ENCODE measurements at regions not wholly inside any gene's neighbourhood (a gene's known extent, or its start where the extent isn't known, plus 50 kb on each side); places are given as distances from the start of the nearest gene placed in this dataset.

DNA sequence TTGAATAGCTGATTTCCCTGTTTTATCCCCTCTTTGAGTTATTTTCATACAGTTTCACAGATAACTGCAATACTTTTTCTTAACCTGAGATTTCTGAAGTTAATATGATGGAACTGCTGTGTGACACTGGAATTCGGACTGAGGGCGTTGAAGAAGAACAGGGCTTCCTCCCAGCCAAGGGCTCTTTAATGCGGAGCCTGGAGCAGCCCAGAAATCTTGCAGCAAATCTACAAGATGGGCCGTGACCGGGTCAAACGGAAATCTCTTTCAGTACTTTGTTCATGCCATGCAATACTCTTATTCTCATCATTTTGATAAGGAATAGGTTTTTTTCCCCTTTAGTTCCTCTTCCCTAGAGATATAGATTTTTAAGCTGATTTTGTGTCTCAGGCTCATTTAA lies 236.8 kb upstream of the IRX4 start:
- Histone ChIP-seq H3K27me3 (replicated peaks in 1 of 4; ENCODE audit: control insufficient read depth in 3 of 4, extremely low read depth in 1 of 4, insufficient read depth in 3 of 4, low read length in 3 of 4) (no peaks in the 10 kb centered on the region), H2BK5ac (ENCODE audit: low read depth, low read length) (no peak overlapping the region), H2BK15ac (ENCODE audit: low read length) (no peak overlapping the region), H2BK12ac (ENCODE audit: low read depth, low read length) (no peak overlapping the region), H4K91ac (replicated peaks; ENCODE audit: insufficient read length, low read length) (no peak overlapping the region), H3K79me2 (ENCODE audit: control insufficient read depth in 1 of 2, insufficient read depth in 2 of 2, low read length in 2 of 2) (no peaks in the 10 kb centered on the region), H3K56ac (replicated peaks; ENCODE audit: insufficient read length, low read depth, low read length) (no peak overlapping the region), H3K4me2 (ENCODE audit: insufficient read depth in 1 of 2, low read depth in 2 of 2, low read length in 2 of 2) (no peak overlapping the region), H3K18ac (ENCODE audit: extremely low read depth, low read length) (no peak overlapping the region), H3K27ac (ENCODE audit: low read depth, low read length) (no peak overlapping the region), H3K23ac (ENCODE audit: insufficient read length) (no peak overlapping the region), H3K9me3 (ENCODE audit: insufficient read depth in 2 of 2, low read depth in 1 of 2, low read length in 1 of 2) (peaks cover 3 to 4% of the 10 kb centered on the region in 2 experiments; a peak in 2 of 4 replicates), H2BK20ac (ENCODE audit: low read length) (no peak overlapping the region), H3K4ac (replicated peaks; ENCODE audit: insufficient read length, low read depth, low read length) (no peak overlapping the region), H2AFZ (ENCODE audit: low read length) (no peak overlapping the region), H3K79me1 (ENCODE audit: low read depth, low read length) (no peaks in the 10 kb centered on the region), H3K36me3 (ENCODE audit: control insufficient read depth in 2 of 4, insufficient read depth in 4 of 4, low read length in 3 of 4) (no peaks in the 10 kb centered on the region; a peak in 1 of 8 replicates), H3K9ac (replicated peaks in 1 of 4; ENCODE audit: extremely low read depth in 1 of 4, low read depth in 3 of 4, low read length in 3 of 4) (no peak overlapping the region), H4K8ac (ENCODE audit: extremely low read depth, insufficient read depth, low read length) (no peak overlapping the region), H2AK5ac (ENCODE audit: low read depth, low read length) (no peak overlapping the region), H2BK120ac (replicated peaks; ENCODE audit: low read depth, low read length) (no peak overlapping the region), H4K5ac (ENCODE audit: insufficient read length, low read depth, low read length) (no peak overlapping the region), H3K23me2 (ENCODE audit: low read depth, low read length) (no peaks in the 10 kb centered on the region), H3K4me1 (replicated peaks in 1 of 4; ENCODE audit: control insufficient read depth in 3 of 4, insufficient read depth in 4 of 4, low read length in 3 of 4) (no peaks in the 10 kb centered on the region), H3K4me3 (ENCODE audit: extremely low read depth in 1 of 4, insufficient read depth in 2 of 4, low read depth in 3 of 4, low read length in 4 of 4) (no peak overlapping the region), H3K14ac (ENCODE audit: insufficient read length) (no peak overlapping the region), H4K20me1 (replicated peaks in 1 of 2; ENCODE audit: control insufficient read depth in 1 of 2, insufficient read depth in 2 of 2, low read length in 2 of 2) (no peaks in the 10 kb centered on the region)
- WGBS, 2 experiments (ENCODE audit: extremely low coverage in 1 of 2, insufficient coverage in 1 of 2, insufficient read length in 1 of 2, insufficient replicate concordance in 2 of 2, low coverage in 1 of 2, low lambda C conversion rate in 2 of 2, missing lambda C conversion rate in 1 of 2), result 92% methylated on average over 6 of the region's 6 CpGs; no CpG with 5 or more reads in 1 of the 2 experiments
- FAIRE-seq (no peak), DNase-seq (ENCODE audit: low read depth in 1 of 2, low spot score in 2 of 2) (no peak)
- POLR2A ChIA-PET (ENCODE audit: partially characterized antibody), result no interaction called here
- TF ChIP-seq NANOG (IDR thresholded peaks at IDR 0.05; ENCODE audit: insufficient read depth, low read depth, low read length, poor library complexity, severe bottlenecking) (no peak), SRF (IDR thresholded peaks at IDR 0.05; ENCODE audit: low read depth, low read length) (no peak), CBX8 (IDR thresholded peaks at IDR 0.05; ENCODE audit: borderline replicate concordance, low read depth, low read length) (no peak), POLR2A (IDR thresholded peaks at IDR 0.05; ENCODE audit: control extremely low read depth in 1 of 2, low read depth in 2 of 2, low read length in 2 of 2) (no peak), YY1 (IDR thresholded peaks at IDR 0.05; ENCODE audit: low read depth, low read length) (no peak), TCF12 (IDR thresholded peaks at IDR 0.05; ENCODE audit: low read depth, low read length) (no peak), GABPA (IDR thresholded peaks at IDR 0.05; ENCODE audit: borderline replicate concordance, insufficient read depth, low read length) (no peak), BACH1 (IDR thresholded peaks at IDR 0.05; ENCODE audit: low read length) (no peak), NRF1 (IDR thresholded peaks at IDR 0.05; ENCODE audit: low read depth, low read length) (no peak), CEBPB (IDR thresholded peaks at IDR 0.05; ENCODE audit: low read depth, low read length) (no peak), HDAC6 (IDR thresholded peaks at IDR 0.05; ENCODE audit: low read depth, low read length) (no peak), SP1 (IDR thresholded peaks at IDR 0.05; ENCODE audit: low read depth, low read length) (no peak), RXRA (IDR thresholded peaks at IDR 0.05; ENCODE audit: insufficient read depth, low read depth, low read length) (no peak), CHD2 (IDR thresholded peaks at IDR 0.05; ENCODE audit: low read length) (no peak), CHD1 (IDR thresholded peaks at IDR 0.05; ENCODE audit: low read depth, low read length) (no peak)
- CTCF ChIA-PET (ENCODE audit: partially characterized antibody), result interaction anchor here (0.8 to 1.2 kb wide), 3 partner anchors 16 to 355 kb away, joined by 3 to 5 read pairs (median 3); no protein-coding TSS in a partner anchor

Data from H1 (cell line).